GM18870 (cell line): ENCODE measurements at regions not wholly inside any gene's neighbourhood (a gene's known extent, or its start where the extent isn't known, plus 50 kb on each side); places are given as distances from the start of the nearest gene placed in this dataset.

Experiments
- ATAC-seq: cut with Tn5 transposase; IDR thresholded peaks from one replicate; pipeline ENCODE4 v1.9.1; 2021; ENCODE audit warnings: moderate library complexity; ENCODE audit not compliant: unreplicated experiment

GRCh38 chr11:134477486-134477885, 65.4 kb upstream of the B3GAT1 start:
- no peak for ATAC-seq

GRCh38 chr11:134476435-134477021, 64.5 kb upstream of the B3GAT1 start:
- ATAC-seq = no peak

GRCh38 chr11:134475951-134476350, 63.9 kb upstream of the B3GAT1 start:
- ATAC-seq = no peak

GRCh38 chr11:134474942-134475341, 62.9 kb upstream of the B3GAT1 start:
- no peak for ATAC-seq

GRCh38 chr11:134474070-134474860, 62.2 kb upstream of the B3GAT1 start:
- no peak for ATAC-seq

- no peak for ATAC-seq
Observed at GRCh38 chr11:134471716-134472455, 59.8 kb upstream of the B3GAT1 start.

- ATAC-seq = no peak
Observed at GRCh38 chr11:134471087-134471715, 59.2 kb upstream of the B3GAT1 start.

- no peak for ATAC-seq
Observed at GRCh38 chr11:134470238-134470637, 58.2 kb upstream of the B3GAT1 start.

- no peak for ATAC-seq
Observed at GRCh38 chr11:134469627-134470026, 57.6 kb upstream of the B3GAT1 start.

- ATAC-seq = no peak
Observed at GRCh38 chr11:134468796-134469195, 56.8 kb upstream of the B3GAT1 start.

- ATAC-seq = no peak
Observed at GRCh38 chr11:134468081-134468668, 56.1 kb upstream of the B3GAT1 start.

- no peak for ATAC-seq
Observed at GRCh38 chr11:134466610-134467567, 54.8 kb upstream of the B3GAT1 start.

GRCh38 chr11:134466156-134466555, 54.1 kb upstream of the B3GAT1 start:
- ATAC-seq = no peak

- ATAC-seq = no peak
Observed at GRCh38 chr11:134464981-134465730, 53.1 kb upstream of the B3GAT1 start.

- ATAC-seq = no peak
Observed at GRCh38 chr11:134464196-134464595, 52.2 kb upstream of the B3GAT1 start.

- ATAC-seq = no peak
Observed at GRCh38 chr11:134463716-134464115, 51.7 kb upstream of the B3GAT1 start.
